IPS-18c (cell line): ENCODE measurements at regions not wholly inside any gene's neighbourhood (a gene's known extent, or its start where the extent isn't known, plus 50 kb on each side); places are given as distances from the start of the nearest gene placed in this dataset.
"Not testable (repeated sequence)": the region's sequence is repeated elsewhere in the genome, so short reads cannot be mapped to it uniquely, and the experiment has no call there.

Experiments used
- H3K4me3 ChIP-seq: 2 replicates; pipeline ENCODE4 v1.7.0; 2013; ENCODE audit warnings: low read depth, mild to moderate bottlenecking, low read length, moderate library complexity; ENCODE audit not compliant: insufficient read depth
- H3K9me3 ChIP-seq: one replicate; pipeline ENCODE4 v1.6.1; 2013; ENCODE audit warnings: mild to moderate bottlenecking, low read length, moderate library complexity; ENCODE audit not compliant: control insufficient read depth, insufficient read depth

GRCh38 chr9:90061187-90061586 lies 456.4 kb downstream of the GADD45G start:
- Histone ChIP-seq H3K4me3 (no peak overlapping the region), H3K9me3 (no peaks in the 10 kb centered on the region)

DNA sequence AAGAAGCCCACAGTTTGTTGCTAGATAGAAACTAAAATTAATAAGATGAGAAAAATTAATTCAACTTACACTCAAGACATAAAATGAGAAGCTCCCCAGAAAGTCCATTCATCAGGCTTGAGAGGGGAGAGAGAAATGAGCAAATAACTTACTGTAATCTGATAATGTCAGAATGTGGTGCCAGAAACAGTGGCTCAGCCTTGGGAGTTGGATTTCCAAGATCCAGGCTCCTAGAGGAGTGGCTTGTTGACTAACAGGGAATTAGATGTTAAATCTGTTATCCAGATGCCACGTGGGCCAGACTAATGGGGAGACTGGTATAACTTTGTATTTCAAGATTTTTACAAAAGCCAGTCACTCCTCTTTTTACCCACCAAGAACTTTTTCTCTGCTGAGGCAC lies 458.2 kb downstream of the GADD45G start:
- Histone ChIP-seq H3K4me3 (no peak overlapping the region), H3K9me3 (no peaks in the 10 kb centered on the region)

GRCh38 chr9:90064248-90064647 lies 459.4 kb downstream of the GADD45G start:
- Histone ChIP-seq H3K9me3 (no peaks in the 10 kb centered on the region), H3K4me3 (no peak overlapping the region)

- Histone ChIP-seq H3K9me3 (no peaks in the 10 kb centered on the region), H3K4me3 (no peak overlapping the region)
These were observed 460.2 kb downstream of the GADD45G start for GRCh38 chr9:90064971-90065370.

- H3K9me3 ChIP-seq, result no peaks in the 10 kb centered on the region
- H3K4me3 ChIP-seq, result no peak overlapping the region
These were observed 461.0 kb downstream of the GADD45G start for GRCh38 chr9:90065851-90066250.

DNA sequence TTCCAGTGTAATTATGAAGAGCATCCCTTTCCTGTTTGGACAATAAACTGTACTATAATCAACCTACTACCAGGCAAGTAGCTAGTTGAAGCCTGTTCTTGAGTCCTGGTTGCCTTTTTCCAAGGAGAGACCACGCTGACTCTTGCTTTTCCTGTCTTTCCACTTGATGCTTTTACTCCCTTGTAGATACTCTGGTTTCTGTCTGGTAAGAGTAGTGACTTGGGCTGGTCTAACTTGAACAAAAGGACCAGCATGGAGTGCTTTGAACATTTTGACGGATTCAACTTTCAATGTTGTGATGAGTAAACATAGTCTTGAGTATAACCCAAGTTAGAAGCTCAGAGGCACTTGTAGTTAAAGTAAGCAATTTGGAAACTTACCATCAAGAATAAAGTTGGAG lies 464.3 kb downstream of the GADD45G start:
- Histone ChIP-seq H3K4me3 (no peak overlapping the region), H3K9me3 (no peaks in the 10 kb centered on the region)

GRCh38 chr9:90070056-90070455 lies 465.2 kb downstream of the GADD45G start:
- Histone ChIP-seq H3K9me3 (no peaks in the 10 kb centered on the region), H3K4me3 (no peak overlapping the region)

GRCh38 chr9:90070469-90070868 lies 465.7 kb downstream of the GADD45G start:
- Histone ChIP-seq H3K4me3 (no peak overlapping the region), H3K9me3 (no peaks in the 10 kb centered on the region)

- H3K9me3 ChIP-seq, result no peaks in the 10 kb centered on the region
- no peak overlapping the region for H3K4me3 ChIP-seq
These were observed 466.3 kb downstream of the GADD45G start for GRCh38 chr9:90070931-90071660.

DNA sequence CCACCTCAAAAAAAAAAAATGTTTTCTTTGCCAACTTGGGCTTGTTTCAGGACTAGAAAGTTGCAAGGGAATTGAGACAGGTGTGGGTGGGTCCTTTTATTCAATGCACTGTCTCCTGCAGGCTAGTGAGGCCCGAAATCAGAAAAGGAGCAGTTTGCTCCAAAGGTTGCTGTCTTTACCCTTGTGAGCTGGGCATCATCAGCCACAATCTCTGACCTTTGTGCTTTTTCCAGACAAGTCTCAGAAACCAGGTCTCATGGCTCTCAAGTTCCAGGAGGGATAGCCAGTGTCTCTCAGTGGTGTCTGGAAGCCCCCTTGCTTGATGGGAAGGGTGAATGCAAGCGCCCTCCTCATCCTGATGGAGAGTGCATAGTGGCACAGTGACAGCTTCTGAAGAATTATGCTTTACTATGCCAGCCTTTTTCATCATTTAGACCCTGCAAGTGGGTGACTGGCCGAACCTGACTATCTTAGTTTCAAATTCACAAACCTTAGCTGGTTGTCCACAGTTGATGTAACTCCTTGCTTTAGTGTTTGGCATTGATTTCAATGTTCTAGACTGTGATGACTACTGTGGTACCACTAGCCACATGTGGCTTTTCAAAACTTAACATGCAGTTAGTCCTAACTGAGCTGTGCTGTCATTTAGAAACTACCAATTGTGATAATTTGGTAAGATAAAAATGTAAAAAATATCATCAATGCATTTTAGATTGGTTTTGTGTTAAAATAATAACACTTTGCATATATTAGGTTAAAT lies 468.6 kb downstream of the GADD45G start:
- Histone ChIP-seq H3K4me3 (no peak overlapping the region), H3K9me3 (no peaks in the 10 kb centered on the region)

DNA sequence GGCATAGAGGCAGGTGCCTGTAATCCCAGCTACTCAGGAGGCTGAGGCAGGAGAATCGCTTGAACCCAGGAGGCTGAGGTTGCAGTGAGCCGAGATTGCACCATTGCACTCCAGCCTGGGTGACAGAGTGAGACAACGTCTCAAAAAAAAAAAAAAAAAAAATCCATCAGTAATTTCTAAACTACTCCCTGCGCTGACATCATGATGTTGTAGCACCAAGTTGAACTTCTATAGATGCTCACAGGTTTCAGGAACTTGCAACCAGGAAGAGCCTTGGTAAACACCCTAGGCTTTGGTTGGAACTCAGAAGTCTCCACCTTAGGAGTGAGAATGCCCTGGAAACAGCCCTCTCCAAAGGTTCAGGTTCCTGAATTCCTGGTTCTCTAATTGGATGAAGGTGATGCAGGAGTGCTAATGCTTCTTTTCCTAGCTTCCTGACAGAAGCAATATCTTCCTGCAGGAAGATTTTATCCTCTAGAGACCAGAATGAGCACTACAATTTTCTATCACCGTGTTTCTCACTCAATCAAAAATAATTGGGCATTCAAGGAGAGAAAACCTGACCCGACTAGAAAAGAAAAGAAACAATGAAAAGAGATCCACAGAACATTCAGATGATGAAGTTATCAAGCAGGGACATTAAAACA lies 469.6 kb downstream of the GADD45G start:
- no peak overlapping the region for H3K4me3 ChIP-seq
- no peaks in the 10 kb centered on the region for H3K9me3 ChIP-seq

DNA sequence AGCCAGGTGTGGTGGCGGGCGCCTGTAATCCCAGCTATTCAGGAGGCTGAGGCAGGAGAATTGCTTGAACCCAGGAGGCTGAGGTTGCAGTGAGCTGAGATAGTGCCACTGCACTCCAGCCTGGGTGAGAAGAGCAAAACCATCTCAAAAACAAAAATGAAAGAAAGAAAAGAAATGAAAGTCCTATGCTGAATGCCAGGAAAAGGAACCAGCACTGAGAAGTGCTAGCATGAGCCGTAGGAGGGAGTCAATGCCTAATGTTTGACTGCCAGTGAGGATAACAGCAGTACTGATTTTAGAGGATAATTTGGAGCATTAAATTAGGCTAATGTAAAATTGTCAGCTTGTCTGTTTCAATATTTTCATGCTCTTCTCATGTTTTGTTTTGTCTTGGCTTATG lies 472.8 kb downstream of the GADD45G start:
- H3K9me3 ChIP-seq, H3K4me3 ChIP-seq: not testable (repeated sequence)

DNA sequence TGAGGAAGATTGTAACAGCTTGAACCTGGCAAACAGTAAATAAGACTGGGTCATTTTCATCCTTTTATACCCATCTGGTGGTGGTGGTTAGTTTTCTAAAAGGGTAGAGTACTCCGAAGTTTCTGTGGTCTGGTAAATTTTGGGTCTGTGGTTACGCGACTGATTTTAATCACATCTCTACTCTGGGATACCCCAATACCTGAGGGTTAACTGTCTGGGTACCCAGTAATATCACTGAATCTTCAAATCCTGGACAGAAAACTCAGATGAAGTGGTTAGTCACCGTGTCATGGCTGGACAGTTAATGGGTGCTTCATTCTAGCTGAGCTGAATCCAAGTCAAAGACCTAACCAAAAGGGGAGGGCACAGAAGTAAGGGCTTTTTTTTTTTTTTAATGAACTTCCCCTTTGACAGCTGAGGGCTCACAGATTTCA lies 474.2 kb downstream of the GADD45G start:
- Histone ChIP-seq H3K9me3 (no peaks in the 10 kb centered on the region), H3K4me3 (no peak overlapping the region)

DNA sequence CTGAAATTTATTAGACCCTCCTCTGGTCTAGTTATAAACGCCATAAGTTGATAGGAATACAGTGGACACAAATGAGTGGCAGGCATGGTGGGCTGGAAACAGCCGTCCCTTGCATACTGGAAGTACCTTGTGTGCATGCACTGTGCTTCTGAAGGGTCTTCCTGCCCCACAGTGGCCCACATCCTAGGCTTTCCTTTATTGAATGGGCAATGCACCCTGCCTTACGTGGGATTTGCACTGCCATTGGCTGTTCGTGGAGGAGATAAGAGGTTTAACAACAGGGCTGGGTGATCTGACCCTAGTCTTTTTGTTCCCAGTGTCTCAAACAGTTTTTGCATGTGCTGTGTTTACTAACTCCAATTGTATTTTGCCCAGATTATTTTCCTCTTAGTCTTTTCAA lies 480.8 kb downstream of the GADD45G start:
- H3K9me3 ChIP-seq, result no peaks in the 10 kb centered on the region
- no peak overlapping the region for H3K4me3 ChIP-seq

- Histone ChIP-seq H3K4me3 (no peak overlapping the region), H3K9me3 (no peaks in the 10 kb centered on the region)
These were observed 481.3 kb downstream of the GADD45G start for GRCh38 chr9:90086101-90086511.

DNA sequence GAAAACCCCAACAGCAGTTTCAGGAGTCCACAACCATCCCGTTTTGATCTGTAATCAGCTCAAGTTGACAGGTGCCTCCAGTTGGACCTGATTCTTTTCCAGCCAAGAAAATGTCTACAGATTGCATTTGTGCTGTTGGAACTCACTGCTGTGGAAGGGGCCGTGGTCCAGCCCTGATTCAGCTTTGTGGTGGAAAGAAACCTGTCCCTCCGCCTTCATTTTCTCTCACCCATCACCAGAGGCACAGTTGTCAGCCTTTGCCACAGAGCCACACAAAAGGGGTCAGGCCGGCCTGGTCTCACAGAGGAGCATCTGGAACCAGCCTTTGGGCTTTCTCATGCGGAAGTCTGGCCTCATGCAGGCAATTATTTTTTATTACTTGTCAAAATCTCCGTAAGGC lies 483.6 kb downstream of the GADD45G start:
- H3K4me3 ChIP-seq, result no peak overlapping the region

GRCh38 chr9:90088856-90089255 lies 484.0 kb downstream of the GADD45G start:
- no peaks in the 10 kb centered on the region for H3K9me3 ChIP-seq

More for the DNA sequence above, 483.6 kb downstream of the GADD45G start:
- no peaks in the 10 kb centered on the region for H3K9me3 ChIP-seq

GRCh38 chr9:90090997-90091396 lies 486.2 kb downstream of the GADD45G start:
- no peaks in the 10 kb centered on the region for H3K9me3 ChIP-seq
- H3K4me3 ChIP-seq, result no peak overlapping the region

More at GRCh38 chr9:90088856-90089255, 484.0 kb downstream of the GADD45G start:
- H3K4me3 ChIP-seq, result no peak overlapping the region
